ENCODE measurements at regions not wholly inside any gene's neighbourhood (a gene's known extent, or its start where the extent isn't known, plus 50 kb on each side); places are given as distances from the start of the nearest gene placed in this dataset.

DNA sequence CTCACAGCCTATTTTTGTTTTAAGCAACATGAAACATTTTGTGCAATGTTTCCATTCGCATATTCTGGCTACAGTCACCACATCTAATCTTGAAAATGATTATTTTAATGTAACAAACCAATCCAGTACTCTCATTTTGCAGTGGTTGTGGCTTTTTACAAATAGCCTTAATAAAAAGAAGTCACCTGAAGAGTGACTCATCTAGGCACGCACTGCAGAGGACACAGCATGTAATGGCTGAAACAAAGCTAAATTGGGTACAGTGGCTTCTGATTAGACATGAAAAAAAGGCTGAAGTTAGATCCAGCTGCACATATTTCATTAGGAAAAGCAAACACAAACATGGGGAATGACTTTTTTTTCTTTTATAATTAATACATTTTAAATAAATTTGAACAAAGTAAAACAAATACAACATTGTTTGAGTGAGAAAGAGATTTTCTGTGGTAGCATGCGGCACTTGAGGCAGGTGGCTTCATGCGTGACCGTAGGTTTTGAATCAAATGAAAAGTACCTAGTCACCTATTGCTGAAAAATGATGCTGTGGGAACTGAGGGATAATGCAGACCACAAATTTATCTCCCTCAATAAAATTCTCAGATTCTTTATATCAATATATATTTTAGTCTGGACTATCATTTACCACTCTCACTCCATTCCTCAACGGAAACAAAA is 240.8 kb upstream of the DDX53 start:
- ChIA-PET CTCF (interaction anchor here (3.4 kb wide), 1 partner anchor 11 kb away, joined by 19 read pairs; no protein-coding TSS in a partner anchor), POLR2A (no interaction called here), SMC1A (ENCODE audit: uncharacterized antibody, unreplicated experiment) (no interaction called here), RAD21 (ENCODE audit: unreplicated experiment) (interaction anchor here (0.5 kb wide), 1 partner anchor 1295 kb away, joined by 3 read pairs; no protein-coding TSS in a partner anchor)
- intact Hi-C loops (cut with micrococcal nuclease; ENCODE audit: unreplicated experiment): no loop called here
- FAIRE-seq (no peak), DNase-seq (ENCODE audit: low read depth, low spot score) (no peak), ATAC-seq (peak; percentile 93)
- Histone ChIP-seq H3K27me3 (replicated peaks in 1 of 2; ENCODE audit: control insufficient read depth in 2 of 2, insufficient read depth in 2 of 2, low read length in 1 of 2) (no peaks in the 10 kb centered on the region), H3K9ac (ENCODE audit: control insufficient read depth, insufficient read depth, low read length) (no peak overlapping the region), H3K27ac (ENCODE audit: control insufficient read depth, insufficient read depth) (no peak overlapping the region), H4K20me1 (ENCODE audit: control insufficient read depth, insufficient read depth) (no peaks in the 10 kb centered on the region), H3K9me3 (replicated peaks; ENCODE audit: control insufficient read depth, insufficient read depth, low read length) (no peaks in the 10 kb centered on the region), H3K4me1 (ENCODE audit: control insufficient read depth, insufficient read depth, low read length) (no peaks in the 10 kb centered on the region), H3K4me2 (ENCODE audit: control insufficient read depth, insufficient read depth) (no peak overlapping the region; the same call in 1 of the 2 replicates), H3K4me3 (no peak overlapping the region), H2AFZ (ENCODE audit: control insufficient read depth, low read depth, low read length) (no peak overlapping the region), H3K36me3 (ENCODE audit: control insufficient read depth in 2 of 2, insufficient read depth in 2 of 2, low read length in 1 of 2) (no peaks in the 10 kb centered on the region), H3K79me2 (ENCODE audit: control insufficient read depth, insufficient read depth, low read length) (no peaks in the 10 kb centered on the region)
- 23% methylated on average over 6 of the region's 6 CpGs for WGBS (ENCODE audit: insufficient coverage, insufficient replicate concordance, low lambda C conversion rate, missing lambda C conversion rate)
- in situ Hi-C loops (cut with MboI): no loop called here
- no TSS peak for BruUV-seq (replicated peaks)
- TF ChIP-seq, protein P1, sequence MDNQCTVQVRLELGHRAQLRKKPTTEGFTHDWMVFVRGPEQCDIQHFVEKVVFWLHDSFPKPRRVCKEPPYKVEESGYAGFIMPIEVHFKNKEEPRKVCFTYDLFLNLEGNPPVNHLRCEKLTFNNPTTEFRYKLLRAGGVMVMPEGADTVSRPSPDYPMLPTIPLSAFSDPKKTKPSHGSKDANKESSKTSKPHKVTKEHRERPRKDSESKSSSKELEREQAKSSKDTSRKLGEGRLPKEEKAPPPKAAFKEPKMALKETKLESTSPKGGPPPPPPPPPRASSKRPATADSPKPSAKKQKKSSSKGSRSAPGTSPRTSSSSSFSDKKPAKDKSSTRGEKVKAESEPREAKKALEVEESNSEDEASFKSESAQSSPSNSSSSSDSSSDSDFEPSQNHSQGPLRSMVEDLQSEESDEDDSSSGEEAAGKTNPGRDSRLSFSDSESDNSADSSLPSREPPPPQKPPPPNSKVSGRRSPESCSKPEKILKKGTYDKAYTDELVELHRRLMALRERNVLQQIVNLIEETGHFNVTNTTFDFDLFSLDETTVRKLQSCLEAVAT (IDR thresholded peaks at IDR 0.05): no peak
- TF ChIP-seq NR2C2 (IDR thresholded peaks at IDR 0.05; ENCODE audit: borderline replicate concordance, control insufficient read depth, insufficient read length, low read depth) (no peak), CTCF (IDR thresholded peaks at IDR 0.05 in 2 of 3, conservative IDR thresholded peaks at IDR 0.05 in 1 of 3; ENCODE audit: control insufficient read depth in 2 of 3, extremely low read depth in 1 of 3, insufficient read depth in 1 of 3, low read depth in 3 of 3, low read length in 3 of 3) (no peak), SP1 (IDR thresholded peaks at IDR 0.05; ENCODE audit: low read depth, low read length) (no peak), ATF2 (IDR thresholded peaks at IDR 0.05; ENCODE audit: low read length) (peak; percentile 50; the same call in 1 of the 2 replicates), ZNF207 (IDR thresholded peaks at IDR 0.05; ENCODE audit: borderline replicate concordance) (no peak), SIX5 (IDR thresholded peaks at IDR 0.05; ENCODE audit: low read depth, low read length, severe bottlenecking) (no peak), RUNX3 (IDR thresholded peaks at IDR 0.05; ENCODE audit: low read length) (peak; percentile 37; the same call in 1 of the 2 replicates), NR2C1 (IDR thresholded peaks at IDR 0.05) (no peak), YBX1 (IDR thresholded peaks at IDR 0.05) (no peak), TAF1 (IDR thresholded peaks at IDR 0.05; ENCODE audit: borderline replicate concordance, low read depth, low read length) (no peak), LARP7 (IDR thresholded peaks at IDR 0.05) (no peak), MEF2B (IDR thresholded peaks at IDR 0.05; ENCODE audit: partially characterized antibody, poor library complexity, severe bottlenecking) (peak; percentile 40), RB1 (IDR thresholded peaks at IDR 0.05; ENCODE audit: borderline replicate concordance) (no peak), ESRRA (IDR thresholded peaks at IDR 0.05; ENCODE audit: low read length) (no peak), MTA3 (IDR thresholded peaks at IDR 0.05; ENCODE audit: borderline replicate concordance, low read length) (no peak), ETV6 (conservative IDR thresholded peaks at IDR 0.05 in 1 of 2, IDR thresholded peaks at IDR 0.05 in 1 of 2; ENCODE audit: borderline replicate concordance in 1 of 2, low read depth in 1 of 2) (no peak), IKZF1 (conservative IDR thresholded peaks at IDR 0.05) (no peak; the same call in 1 of the 2 replicates)
- TF ChIP-seq, protein P2, sequence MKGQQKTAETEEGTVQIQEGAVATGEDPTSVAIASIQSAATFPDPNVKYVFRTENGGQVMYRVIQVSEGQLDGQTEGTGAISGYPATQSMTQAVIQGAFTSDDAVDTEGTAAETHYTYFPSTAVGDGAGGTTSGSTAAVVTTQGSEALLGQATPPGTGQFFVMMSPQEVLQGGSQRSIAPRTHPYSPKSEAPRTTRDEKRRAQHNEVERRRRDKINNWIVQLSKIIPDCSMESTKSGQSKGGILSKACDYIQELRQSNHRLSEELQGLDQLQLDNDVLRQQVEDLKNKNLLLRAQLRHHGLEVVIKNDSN (IDR thresholded peaks at IDR 0.05; ENCODE audit: borderline replicate concordance, extremely low read length, insufficient read depth, low read depth, low read length): no peak
